K562 (cell line): ENCODE measurements at regions not wholly inside any gene's neighbourhood (a gene's known extent, or its start where the extent isn't known, plus 50 kb on each side); places are given as distances from the start of the nearest gene placed in this dataset.

Experiments used
- ATF2 ChIP-seq: sonication (generic); formaldehyde crosslinking; IDR thresholded peaks from 2 replicates; pipeline ENCODE4 v1.8.1; 2022; ENCODE audit warnings: missing genetic modification reagents
- TF ChIP-seq, protein P1 (sequence below), 2 experiments: fragments of 450-650 bp; formaldehyde crosslinking in 1 of 2; IDR thresholded peaks; 2 replicates each; pipeline versions ENCODE4 v1.4.0 to v1.6.1; 2014 to 2020; ENCODE audit warnings: mild to moderate bottlenecking in 2 of 2, borderline replicate concordance in 1 of 2, low read depth in 1 of 2

- TF ChIP-seq ATF2 (CRISPR knock-in tag) = no peak
- TF ChIP-seq, protein P1, sequence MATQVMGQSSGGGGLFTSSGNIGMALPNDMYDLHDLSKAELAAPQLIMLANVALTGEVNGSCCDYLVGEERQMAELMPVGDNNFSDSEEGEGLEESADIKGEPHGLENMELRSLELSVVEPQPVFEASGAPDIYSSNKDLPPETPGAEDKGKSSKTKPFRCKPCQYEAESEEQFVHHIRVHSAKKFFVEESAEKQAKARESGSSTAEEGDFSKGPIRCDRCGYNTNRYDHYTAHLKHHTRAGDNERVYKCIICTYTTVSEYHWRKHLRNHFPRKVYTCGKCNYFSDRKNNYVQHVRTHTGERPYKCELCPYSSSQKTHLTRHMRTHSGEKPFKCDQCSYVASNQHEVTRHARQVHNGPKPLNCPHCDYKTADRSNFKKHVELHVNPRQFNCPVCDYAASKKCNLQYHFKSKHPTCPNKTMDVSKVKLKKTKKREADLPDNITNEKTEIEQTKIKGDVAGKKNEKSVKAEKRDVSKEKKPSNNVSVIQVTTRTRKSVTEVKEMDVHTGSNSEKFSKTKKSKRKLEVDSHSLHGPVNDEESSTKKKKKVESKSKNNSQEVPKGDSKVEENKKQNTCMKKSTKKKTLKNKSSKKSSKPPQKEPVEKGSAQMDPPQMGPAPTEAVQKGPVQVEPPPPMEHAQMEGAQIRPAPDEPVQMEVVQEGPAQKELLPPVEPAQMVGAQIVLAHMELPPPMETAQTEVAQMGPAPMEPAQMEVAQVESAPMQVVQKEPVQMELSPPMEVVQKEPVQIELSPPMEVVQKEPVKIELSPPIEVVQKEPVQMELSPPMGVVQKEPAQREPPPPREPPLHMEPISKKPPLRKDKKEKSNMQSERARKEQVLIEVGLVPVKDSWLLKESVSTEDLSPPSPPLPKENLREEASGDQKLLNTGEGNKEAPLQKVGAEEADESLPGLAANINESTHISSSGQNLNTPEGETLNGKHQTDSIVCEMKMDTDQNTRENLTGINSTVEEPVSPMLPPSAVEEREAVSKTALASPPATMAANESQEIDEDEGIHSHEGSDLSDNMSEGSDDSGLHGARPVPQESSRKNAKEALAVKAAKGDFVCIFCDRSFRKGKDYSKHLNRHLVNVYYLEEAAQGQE (IDR thresholded peaks at IDR 0.05; ENCODE audit: borderline replicate concordance) = no peak
- TF ChIP-seq, protein P1 (CRISPR knock-in tag; IDR thresholded peaks at IDR 0.05; ENCODE audit: low read depth) = no peak
These were observed 622.9 kb downstream of the PCDH7 start for GRCh38 chr4:31343061-31343460.
